ENCODE measurements at regions not wholly inside any gene's neighbourhood (a gene's known extent, or its start where the extent isn't known, plus 50 kb on each side); places are given as distances from the start of the nearest gene placed in this dataset.
A peak's percentile ranks its signal among the peaks of the same experiment; 100 is the strongest.

DNA sequence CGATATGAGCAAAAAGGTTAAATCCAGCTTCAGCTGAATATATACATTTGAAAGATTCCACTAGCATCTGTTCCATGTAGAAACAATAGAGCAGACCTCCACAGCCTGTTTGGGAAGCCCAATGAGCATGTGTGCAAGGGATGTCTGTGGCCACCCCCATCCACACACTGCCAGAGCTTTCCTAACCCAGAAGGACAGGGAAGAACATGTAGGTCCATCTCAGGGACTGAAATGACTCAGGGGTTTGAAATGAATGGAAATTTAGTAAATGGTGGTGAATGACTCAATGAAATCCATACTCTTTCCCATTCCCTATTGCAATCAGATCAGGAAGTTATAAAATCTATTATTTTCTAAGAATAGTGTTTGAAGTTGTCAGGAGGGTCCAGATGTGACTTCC is 397.2 kb downstream of the DUSP10 start:
- no peak for DNase-seq (ENCODE audit: low read depth, low spot score)

DNA sequence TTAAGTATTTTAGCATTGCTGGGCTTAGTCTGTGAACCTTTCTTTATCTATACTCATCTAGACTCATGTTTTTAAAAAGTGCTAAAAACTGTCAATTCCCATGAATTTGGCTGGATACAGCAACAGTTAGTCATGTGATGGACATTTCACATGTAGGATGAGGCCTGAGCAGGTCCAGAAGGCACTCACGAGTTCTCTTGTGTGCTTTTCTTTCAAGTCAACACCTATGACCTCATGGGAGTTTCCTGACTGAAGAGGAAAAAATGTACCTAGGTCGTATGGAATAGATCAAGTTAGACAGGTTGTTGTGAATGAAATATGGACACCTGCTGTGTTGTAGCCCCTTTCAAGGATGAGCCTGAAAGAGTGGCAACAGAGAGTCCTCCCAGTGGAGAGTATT is 394.2 kb downstream of the DUSP10 start:
- no peak for DNase-seq (ENCODE audit: low read depth, low spot score)

DNA sequence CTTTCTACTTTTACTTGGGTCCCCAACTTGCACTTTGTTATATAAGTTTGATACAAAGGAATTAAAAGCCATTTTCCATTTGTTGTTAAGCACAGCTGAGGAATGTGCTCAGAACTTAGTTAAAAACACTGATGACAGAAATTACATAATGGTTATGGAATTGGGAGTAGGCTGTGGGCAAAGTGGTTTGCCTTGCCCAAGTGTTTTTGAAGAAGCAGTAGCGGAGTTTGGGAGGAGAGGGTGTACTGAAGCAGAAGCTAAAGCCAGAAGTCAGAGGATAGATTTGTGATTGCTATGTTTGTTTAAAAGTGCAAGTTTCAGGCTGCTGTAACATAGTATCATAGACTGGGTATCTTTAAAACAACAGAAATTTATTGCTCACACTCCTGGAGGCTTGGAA is 391.8 kb downstream of the DUSP10 start:
- no peak for DNase-seq (ENCODE audit: low read depth, low spot score)

DNA sequence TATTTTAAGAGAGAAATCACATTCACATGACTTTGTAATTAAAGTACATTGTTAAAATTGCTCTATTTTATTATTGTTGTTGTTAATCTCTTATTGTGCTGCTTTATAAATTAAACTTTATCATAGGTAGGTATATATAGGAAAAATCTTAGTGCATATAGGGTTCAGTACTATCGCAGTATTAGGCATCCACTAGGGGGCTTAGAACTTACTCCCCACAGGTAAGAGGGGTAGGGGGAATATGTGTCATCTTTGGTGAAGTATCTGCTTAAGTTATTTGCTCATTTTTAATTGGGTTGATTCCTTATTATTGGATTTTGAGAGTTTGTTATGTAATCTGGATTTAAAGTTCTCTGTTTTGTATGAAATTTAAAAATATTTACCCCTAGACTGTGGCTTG is 385.2 kb downstream of the DUSP10 start:
- no peak for DNase-seq (ENCODE audit: low read depth, low spot score)

DNA sequence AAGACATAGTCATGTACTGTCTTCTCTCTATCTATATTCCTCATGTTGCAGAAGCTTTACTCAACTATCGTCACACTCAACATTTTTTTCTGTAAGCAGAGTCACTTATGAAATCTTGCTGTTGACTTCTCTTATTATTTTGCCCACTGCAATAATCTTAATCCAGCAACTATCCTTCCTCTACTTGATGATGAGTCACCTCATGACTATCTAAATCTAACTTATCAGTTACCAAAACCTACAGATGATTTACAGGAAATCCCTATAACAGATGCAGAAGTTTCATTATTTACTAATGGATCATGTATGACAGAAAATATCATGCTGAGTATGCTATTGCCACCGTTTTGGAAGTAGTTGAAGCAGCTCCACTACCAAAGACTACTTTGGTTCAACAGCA is 378.9 kb downstream of the DUSP10 start:
- DNase-seq (ENCODE audit: low read depth, low spot score), result no peak

DNA sequence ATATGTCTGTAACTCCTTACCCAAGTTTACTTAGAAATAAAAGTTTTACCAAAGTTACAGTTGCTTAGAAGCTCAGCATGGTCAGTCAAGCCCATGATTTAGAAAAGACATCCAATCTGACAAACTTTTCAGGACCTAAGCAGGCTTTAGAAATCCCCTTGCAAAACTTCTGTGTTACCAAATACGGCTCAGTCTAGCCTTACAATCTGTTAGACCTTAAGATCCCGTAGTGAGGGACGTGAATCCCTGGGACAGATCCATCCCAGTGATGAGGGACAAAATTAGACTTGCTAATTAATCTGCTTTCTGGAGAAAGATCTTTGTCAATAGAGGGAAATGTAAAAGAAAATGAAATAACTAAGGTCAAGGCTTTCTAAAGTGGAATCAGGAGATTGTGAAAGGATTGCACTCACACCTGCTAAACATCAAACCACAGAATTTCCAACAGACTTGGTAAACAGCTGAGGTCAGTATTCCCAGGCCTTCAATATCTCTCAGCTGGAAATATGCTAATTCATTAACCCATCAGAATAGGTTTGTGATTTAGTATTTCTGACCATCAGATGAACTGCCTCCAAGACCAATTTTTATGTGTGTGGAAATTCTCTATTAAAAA is 375.3 kb downstream of the DUSP10 start:
- no peak for DNase-seq (ENCODE audit: low read depth, low spot score)

DNA sequence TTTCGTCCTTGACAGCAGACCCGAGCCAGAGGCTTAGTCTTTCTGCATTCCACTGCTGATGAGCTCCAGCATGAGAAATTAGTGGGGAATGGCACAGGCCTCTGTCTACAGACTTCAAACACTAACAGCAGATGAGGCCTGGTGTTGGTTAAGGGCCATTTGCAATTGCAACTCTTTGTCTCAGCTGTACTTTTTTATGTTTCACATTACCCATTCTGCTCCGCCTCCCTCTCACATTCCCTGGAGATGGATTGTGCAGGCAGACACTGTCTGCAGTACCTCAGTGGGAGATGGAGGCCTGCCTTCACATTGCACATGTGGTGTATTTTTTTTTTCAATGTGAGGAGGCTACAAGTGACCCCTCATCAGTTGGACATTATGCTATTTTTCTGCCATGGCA is 370.2 kb downstream of the DUSP10 start:
- no peak for DNase-seq (ENCODE audit: low read depth, low spot score)

DNA sequence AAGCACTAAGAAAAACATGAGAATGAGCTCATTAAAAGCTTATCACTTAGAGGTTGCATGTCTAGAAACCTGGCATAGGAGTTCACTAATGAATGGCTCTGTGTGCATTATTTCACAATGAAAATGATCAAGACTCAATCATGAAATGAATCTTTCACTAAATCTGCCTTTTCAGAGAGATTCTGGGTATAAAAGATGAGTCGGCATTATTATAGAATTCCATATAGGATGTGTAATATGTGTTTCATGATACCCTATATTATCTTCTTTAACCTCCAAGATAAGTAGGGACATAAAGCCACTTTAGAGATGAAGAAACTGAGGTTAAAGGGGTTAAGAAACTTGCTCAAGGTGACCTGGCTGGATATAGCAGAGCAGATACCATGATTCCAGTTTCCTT is 368.1 kb downstream of the DUSP10 start:
- no peak for DNase-seq (ENCODE audit: low read depth, low spot score)

DNA sequence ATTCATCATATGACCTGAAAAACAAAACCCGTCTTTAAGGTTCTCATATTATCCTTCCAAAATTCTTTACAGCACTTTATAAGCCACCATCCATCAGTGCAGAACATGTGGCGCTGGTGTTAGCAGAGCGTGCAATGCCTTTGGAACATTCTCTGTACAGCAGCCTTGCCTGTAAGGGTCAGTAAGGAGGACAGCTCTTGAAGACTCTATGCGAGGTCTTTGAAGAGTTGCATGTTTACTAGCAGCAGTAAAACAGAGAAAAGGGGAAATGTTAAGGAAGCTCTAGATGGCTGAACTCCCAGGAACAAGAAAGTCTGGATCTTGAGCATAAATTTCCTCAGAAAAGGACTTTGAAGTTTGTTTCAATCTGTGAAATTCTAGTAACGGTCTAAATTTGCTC is 365.6 kb downstream of the DUSP10 start:
- no peak for DNase-seq (ENCODE audit: low read depth, low spot score)

DNA sequence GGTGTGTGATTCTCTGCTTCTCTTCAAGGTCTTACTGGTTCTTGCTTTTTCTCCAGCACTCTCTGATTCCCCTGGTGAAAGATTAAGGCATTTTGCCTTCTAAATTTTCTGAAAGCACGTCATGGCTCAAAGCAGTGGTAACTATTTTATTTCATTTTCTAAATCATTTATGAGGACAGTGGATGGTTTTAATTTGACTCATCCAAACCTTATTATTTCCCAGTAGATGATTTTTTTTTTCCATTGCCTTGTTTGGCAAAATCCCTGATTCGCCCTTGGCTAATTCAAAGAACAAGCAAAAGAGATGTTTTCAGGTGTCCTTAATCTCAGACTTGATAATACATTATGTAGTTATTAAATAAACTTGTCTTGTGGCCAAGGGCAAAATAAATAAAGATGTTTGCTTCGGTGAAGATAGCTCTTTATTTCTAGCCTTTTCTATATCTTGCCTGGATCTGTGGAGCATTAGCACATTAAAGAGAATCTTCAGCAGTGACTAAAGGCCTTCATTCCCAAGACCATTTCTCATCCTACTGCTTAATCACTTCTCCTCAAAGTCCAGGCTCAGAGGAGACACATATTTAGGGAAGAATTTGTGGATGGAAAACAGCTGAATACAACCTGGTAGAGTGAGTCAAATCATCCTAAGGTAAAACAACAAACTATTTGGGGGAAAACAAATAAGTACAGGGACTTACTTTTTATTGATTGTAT is 359.8 kb downstream of the DUSP10 start:
- no peak for DNase-seq (ENCODE audit: low read depth, low spot score)

DNA sequence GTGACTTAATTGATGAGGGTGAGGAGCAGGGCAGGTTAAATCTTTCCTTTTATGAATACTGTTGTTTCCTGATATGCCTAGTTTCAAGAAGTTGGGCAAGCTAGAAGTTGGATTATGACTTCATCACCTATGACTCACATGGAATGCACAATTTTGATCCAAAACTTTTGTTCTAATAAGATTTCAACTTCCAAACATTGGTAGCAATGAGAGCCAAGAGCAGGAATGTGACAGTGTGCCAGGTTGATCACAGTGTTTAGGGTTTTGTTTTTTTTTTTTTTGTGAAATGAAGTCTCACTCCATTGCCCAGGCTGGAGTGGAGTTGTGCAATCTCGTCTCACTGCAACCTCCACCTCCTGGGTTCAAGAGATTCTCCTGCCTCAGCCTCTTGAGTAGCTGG is 349.4 kb downstream of the DUSP10 start:
- peak; percentile 79 for DNase-seq (ENCODE audit: low read depth, low spot score)

DNA sequence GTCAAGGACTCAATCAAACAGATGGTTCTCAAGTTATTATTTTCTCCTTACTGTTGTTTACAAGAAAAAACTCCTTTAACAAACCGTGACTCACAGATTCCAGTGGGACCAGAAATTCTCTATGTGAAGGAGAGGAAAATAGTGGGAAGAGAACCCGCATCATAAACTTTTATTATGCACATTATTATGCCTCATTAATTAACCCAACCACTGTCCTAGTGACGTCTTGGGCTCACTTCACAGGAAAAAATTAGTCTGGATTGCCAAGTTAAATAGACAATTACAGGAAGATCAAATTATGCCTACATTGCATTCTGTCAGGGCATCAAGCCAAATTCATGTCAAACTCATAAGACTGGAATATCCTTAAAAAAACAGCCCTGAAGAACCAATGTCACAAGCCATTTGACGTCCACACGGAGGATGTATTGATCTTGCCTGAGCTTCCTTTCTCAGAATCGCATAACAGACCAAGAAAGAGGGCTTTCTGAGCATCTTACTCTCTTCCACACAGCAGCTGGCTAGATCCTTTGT is 347.8 kb downstream of the DUSP10 start:
- peak; percentile 97 for DNase-seq (ENCODE audit: low read depth, low spot score)

DNA sequence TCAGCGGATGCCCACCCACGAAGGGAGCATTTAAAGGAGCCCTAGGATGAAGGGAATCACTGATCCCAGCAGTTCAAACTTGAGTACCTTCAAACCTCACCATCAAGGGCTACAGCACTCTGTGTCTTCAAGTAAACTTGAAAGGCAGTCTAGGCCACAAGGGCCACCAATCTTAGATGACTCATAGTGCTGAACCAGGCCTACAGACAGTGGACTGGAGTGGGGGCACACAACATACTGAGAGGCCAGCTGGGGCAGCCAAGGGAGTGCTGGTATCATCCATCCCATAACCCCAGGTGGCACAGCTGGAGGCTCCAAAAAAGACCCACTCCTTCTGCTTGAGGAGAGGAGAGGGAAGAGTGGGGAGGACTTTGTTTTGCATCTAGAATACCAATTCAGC is 345.4 kb downstream of the DUSP10 start:
- DNase-seq (ENCODE audit: low read depth, low spot score), result no peak

DNA sequence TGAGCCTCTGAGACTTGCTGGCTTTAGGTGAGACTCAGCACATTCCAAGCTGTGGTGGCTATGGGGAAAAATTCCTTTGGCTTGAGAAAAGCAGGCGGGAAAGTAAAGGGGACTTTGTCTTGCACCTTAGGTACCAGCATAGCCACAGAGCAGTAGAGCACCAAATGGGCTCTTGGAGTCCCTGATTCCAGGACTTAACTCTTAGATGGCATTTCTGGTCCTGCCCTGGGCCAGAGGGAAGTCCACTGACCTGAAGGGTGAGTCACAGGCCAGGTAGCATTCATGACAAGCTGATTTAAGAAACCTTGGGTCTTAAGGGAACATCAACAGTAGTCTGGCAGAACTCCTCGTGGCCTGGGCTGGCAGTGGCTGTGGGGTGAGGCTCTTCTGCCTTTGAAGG is 344.7 kb downstream of the DUSP10 start:
- DNase-seq (ENCODE audit: low read depth, low spot score), result no peak

DNA sequence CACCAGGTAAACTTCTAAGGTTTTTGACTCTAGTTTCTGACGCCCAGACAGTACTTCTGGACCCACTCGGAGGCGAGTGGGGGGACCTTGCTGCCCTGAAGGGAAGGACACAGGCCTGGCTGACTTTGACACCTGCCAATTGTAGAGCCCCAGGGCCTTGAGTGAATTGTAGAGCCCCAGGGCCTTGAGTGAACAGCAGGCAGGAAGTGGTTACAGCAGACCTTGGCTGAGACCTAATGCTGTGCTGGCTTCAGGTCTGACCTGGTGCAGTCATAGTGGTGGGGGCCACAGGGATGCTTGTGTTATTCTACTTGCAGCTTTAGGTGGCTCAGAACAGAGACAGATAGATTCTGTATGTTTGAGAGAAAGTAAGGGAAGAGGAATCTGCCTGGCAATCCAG is 344.3 kb downstream of the DUSP10 start:
- no peak for DNase-seq (ENCODE audit: low read depth, low spot score)

DNA sequence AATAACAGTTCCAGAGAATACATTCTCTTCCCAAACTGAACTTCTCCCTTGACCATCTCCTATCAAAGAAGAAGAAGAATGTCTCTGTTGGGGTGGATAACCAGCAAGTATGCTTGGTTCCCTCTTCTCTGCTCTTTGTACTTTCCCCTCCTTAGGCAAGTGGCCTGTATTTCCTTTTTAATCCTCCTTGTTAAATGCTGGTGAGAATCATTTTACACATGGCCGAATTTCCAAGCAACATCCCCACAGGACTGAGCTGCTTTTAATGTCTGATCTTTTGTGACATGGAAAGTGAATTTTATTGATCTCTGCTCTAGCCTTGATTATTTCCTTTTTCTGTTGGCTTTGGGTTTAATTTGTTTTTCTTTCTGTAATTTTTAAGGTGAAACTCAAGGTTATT is 336.7 kb downstream of the DUSP10 start:
- DNase-seq (ENCODE audit: low read depth, low spot score), result no peak

DNA sequence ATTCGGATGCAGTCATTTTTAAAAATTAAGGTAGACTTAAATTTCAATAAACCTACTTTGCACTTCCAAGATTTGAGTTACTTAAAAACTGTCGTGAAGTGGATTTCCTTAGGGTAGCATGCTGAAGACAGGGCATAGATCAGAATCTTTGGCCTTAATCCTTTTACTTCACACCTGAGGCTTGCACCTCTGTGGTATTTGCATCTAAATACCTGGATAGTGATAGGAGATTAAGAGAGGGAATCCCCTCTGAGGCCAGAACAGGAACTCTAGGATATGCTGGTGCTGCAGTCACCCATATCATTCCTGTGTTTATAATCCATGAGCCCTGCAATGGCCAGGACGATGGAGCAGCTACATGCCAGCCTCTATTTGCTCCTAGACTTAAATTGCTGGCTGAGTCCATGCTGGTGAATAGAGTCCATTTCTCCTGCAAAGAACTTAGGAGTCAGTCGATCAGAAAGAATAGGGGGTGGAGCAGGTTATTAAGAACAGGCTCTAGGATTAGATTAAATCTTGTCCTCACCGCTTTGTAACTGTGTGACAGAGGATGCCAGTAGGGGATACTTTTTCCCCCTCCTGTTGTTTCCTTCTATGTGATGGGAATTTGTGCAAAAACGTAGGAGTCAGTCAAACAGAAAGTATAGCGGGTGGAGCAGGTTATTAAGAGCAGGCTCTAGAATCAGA is 333.6 kb downstream of the DUSP10 start:
- DNase-seq (ENCODE audit: low read depth, low spot score), result no peak

DNA sequence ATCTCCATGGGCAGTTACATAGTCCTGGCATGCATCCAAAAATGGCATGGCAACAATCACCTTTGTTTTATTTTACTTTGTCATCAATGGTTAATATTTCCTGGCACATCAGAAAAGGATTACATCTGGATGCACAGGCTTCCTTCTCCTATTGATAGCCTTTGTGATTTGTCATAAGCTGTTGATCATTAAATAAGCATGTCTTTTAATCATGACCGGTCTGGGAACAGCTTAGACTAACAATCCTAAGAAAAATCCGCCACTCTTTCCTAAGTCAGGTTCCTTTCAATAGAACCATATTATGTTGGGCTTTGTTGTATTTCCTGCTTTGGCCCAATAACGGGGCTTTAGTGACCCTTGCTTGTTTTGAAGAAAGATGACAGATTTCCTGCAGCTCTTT is 330.6 kb downstream of the DUSP10 start:
- peak; percentile 46 for DNase-seq (ENCODE audit: low read depth, low spot score)

DNA sequence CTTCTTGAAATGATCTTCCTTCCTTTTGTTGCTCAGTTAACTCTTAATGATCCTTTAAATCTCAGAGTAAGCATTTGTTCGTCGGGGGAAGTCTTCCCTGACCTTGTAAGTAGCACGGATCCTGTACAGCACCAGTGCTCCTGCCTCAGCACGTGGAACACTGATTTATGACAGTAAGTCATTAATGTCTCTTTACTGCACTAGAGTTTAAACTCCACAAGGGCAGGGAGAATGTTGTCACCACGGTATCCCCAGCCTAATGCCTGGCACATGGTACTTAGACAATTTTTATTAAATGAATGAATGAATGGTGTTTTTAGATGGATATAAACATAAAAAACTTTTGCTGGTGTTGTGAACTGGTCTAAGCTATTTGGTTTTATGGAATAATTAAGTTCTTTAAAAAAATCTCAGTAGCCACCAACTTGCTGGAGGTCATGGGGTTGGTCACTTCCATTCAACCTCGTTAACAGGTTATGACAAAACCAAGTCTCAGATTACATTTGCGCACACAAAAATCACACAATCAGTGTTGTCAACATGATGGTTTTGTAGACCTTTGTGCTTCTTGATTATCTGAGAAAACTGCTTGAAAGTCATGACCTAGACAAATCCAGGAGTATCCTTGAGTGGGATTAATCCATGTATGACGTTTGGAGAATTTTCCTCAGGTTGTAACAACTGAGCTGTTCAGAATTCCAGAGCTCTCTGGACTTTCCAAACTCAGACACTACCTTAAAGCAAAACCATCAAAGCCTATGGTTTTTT is 326.9 kb downstream of the DUSP10 start:
- DNase-seq (ENCODE audit: low read depth, low spot score), result no peak

DNA sequence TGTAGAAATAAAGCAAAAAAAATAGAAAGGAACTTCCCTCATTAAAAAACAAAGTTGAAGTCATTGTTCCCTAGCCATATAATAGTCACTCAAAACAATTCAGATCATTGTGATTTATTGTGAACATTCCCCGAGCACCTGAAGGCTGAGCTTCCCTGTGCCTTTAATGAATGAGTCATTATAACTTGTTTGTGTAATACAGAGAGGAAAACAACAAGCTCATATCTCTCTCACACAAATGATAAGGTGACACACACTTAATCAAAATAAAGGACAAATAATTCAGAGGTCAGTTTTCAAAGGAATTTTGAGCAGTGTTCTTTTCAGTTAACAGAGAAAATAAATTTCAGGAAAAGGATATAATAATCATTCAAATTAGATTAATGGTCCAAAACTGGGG is 326.2 kb downstream of the DUSP10 start:
- peak; percentile 71 for DNase-seq (ENCODE audit: low read depth, low spot score)

DNA sequence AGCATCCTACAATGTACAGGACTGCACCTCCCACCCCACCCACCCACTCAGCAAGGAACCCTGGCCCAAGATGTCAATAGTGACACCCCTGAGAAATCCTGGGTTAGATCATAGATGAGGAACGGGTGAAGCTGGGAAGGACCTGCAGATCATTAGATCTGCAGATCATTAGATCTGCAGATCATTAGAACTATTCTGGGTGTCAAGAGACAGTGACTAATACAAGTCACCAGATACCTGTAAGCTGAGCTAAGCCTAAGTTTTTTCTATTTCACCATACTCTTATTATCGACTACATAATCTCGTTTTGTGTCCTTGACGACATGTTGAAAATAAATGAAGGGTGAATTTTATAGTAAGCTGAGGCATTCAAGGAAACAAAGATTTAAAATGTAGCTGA is 325.7 kb downstream of the DUSP10 start:
- DNase-seq (ENCODE audit: low read depth, low spot score), result no peak

DNA sequence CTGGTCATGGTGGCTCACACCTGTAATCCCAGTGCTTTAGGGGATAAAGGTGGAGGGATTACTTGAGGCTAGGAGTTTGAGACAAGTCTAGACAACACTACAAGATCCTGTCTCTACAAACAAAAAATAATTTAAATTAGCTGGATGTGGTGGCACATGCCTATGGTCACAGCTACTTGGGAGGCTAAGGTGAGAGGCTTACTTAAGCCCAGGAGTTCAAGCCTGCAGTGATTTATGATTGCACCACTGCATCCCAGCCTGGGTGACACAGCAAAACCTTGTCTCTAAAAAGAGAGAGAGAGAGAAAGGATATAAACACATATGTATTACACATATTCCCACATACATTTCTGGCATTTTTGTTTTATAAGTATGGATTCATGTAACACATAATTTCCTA is 325.2 kb downstream of the DUSP10 start:
- DNase-seq (ENCODE audit: low read depth, low spot score), result no peak
